Smooth muscle cell (in vitro differentiated cells): ENCODE measurements at regions not wholly inside any gene's neighbourhood (a gene's known extent, or its start where the extent isn't known, plus 50 kb on each side); places are given as distances from the start of the nearest gene placed in this dataset.
A peak's percentile ranks its signal among the peaks of the same experiment; 100 is the strongest.

ENCODE experiments used
- DNase-seq: peaks from one replicate; lab custom pipeline; 2025; ENCODE audit not compliant: unreplicated experiment; lab: John Stamatoyannopoulos, UW
- H2AFZ ChIP-seq: fragments of 200-600 bp; sonication (generic); 2 replicates; pipeline ENCODE4 v1.6.0; 2016; ENCODE audit warnings: antibody characterized with exemption, low read depth, mild to moderate bottlenecking
- H3F3A ChIP-seq: fragments of 200-600 bp; sonication (generic); 2 replicates; pipeline ENCODE4 v1.6.0; 2017; ENCODE audit warnings: antibody characterized with exemption, low read depth
- H3K27ac ChIP-seq: fragments of 200-600 bp; sonication (generic); 2 replicates; pipeline ENCODE4 v1.5.1; 2016; ENCODE audit warnings: low read depth, mild to moderate bottlenecking
- H3K27me3 ChIP-seq: fragments of 200-600 bp; sonication (generic); 2 replicates; pipeline ENCODE4 v1.6.1; 2016; ENCODE audit warnings: low read depth, mild to moderate bottlenecking
- H3K36me3 ChIP-seq: fragments of 200-600 bp; sonication (generic); 2 replicates; pipeline ENCODE4 v1.5.1; 2016; ENCODE audit warnings: low read depth
- H3K4me1 ChIP-seq: fragments of 200-600 bp; sonication (generic); 2 replicates; pipeline ENCODE4 v1.5.1; 2016; ENCODE audit warnings: low read depth
- H3K4me2 ChIP-seq: fragments of 200-600 bp; sonication (generic); 2 replicates; pipeline ENCODE4 v1.6.0; 2016; ENCODE audit warnings: mild to moderate bottlenecking
- H3K4me3 ChIP-seq: fragments of 200-600 bp; sonication (generic); 2 replicates; pipeline ENCODE4 v1.5.1; 2016; ENCODE audit warnings: mild to moderate bottlenecking
- H3K79me2 ChIP-seq: fragments of 200-600 bp; sonication (generic); 2 replicates; pipeline ENCODE4 v1.6.0; 2016; ENCODE audit warnings: low read depth, mild to moderate bottlenecking
- H3K9ac ChIP-seq: fragments of 200-600 bp; sonication (generic); 2 replicates; pipeline ENCODE4 v1.6.0; 2016; ENCODE audit warnings: low read depth
- H3K9me3 ChIP-seq: fragments of 200-600 bp; sonication (generic); replicated peaks from 2 replicates; pipeline ENCODE4 v1.5.1; 2016; ENCODE audit warnings: low read depth
- H4K20me1 ChIP-seq: fragments of 200-600 bp; sonication (generic); 2 replicates; pipeline ENCODE4 v1.6.0; 2016; ENCODE audit warnings: low read depth
- CTCF ChIP-seq: fragments of 200-600 bp; sonication (generic); IDR thresholded peaks from 2 replicates; pipeline ENCODE4 v1.5.1; 2017; ENCODE audit warnings: borderline replicate concordance, mild to moderate bottlenecking, antibody characterized with exemption; ENCODE audit not compliant: insufficient read depth, poor library complexity, severe bottlenecking
- WGBS: methylation state at CpG from one replicate; pipeline ENCODE4 v1.1.7; 2016; ENCODE audit warnings: low lambda C conversion rate; 5-methylcytosine and 5-hydroxymethylcytosine counted together

DNA sequence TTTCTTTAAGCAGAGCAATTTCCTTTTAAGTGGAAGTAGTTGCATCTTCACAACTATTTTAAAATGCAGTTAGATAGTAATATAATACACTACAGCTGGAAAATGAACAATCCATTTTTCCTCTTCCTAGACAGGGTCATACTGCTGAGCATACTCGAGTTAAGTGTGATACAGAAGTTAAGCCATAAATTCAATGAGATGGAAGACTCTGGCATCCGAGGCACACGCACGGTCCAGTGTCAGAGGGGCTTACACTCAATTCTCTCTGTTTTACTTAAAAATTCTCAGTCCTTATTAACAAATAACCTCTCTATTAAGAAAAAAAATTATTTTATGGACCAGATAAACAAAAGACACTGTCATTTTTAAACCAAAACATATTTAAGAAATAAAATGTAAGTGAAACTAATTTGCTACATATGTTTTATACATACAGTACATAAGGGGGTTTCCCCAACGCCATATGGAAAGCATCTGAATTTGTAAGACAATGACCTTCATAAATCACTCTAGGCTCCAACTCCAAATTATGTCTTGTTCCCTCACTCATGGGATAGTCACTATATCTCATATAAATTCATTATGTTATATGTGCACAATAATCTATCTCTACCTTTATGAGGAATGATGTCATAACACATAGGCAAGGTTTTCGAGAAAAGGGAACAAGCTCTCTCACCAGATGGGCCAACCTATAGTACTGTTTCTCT is 315.3 kb downstream of the PAPSS1 start:
- 86% methylated on average over 6 of the region's 6 CpGs for WGBS
- no peak overlapping the region for H2AFZ ChIP-seq
- no peak overlapping the region for H3K4me2 ChIP-seq
- no peak overlapping the region for H3K27ac ChIP-seq
- H3K36me3 ChIP-seq: no peaks in the 10 kb centered on the region
- no peaks in the 10 kb centered on the region for H4K20me1 ChIP-seq
- H3K4me3 ChIP-seq: no peak overlapping the region
- no peaks in the 10 kb centered on the region for H3K4me1 ChIP-seq
- H3K27me3 ChIP-seq: no peaks in the 10 kb centered on the region
- no peaks in the 10 kb centered on the region for H3K9me3 ChIP-seq
- H3K9ac ChIP-seq: no peak overlapping the region
- no peaks in the 10 kb centered on the region for H3F3A ChIP-seq
- no peaks in the 10 kb centered on the region for H3K79me2 ChIP-seq
- no peak for TF ChIP-seq CTCF
- no peak for DNase-seq

GRCh38 chr4:107402291-107402690 is 317.7 kb downstream of the PAPSS1 start:
- Histone ChIP-seq H3K4me3 (no peak overlapping the region), H2AFZ (no peak overlapping the region), H3K27ac (no peak overlapping the region), H3K36me3 (no peaks in the 10 kb centered on the region), H3K27me3 (no peaks in the 10 kb centered on the region), H3K9me3 (no peaks in the 10 kb centered on the region), H4K20me1 (no peaks in the 10 kb centered on the region), H3K79me2 (no peaks in the 10 kb centered on the region), H3K4me2 (no peak overlapping the region), H3F3A (no peaks in the 10 kb centered on the region), H3K4me1 (no peaks in the 10 kb centered on the region), H3K9ac (no peak overlapping the region)
- DNase-seq: no peak
- 96% methylated on average over 4 of the region's 4 CpGs for WGBS
- no peak for TF ChIP-seq CTCF

- peak overlapping the region; percentile 88 for H2AFZ ChIP-seq
- DNase-seq: no peak
These were observed 327.1 kb downstream of the PAPSS1 start for GRCh38 chr4:107392951-107393350.

More at GRCh38 chr4:107392951-107393350, 327.1 kb downstream of the PAPSS1 start:
- H3K4me1 ChIP-seq: no peaks in the 10 kb centered on the region
- H3K4me2 ChIP-seq: peak overlapping the region; percentile 76
- no peaks in the 10 kb centered on the region for H3K27me3 ChIP-seq
- H4K20me1 ChIP-seq: no peaks in the 10 kb centered on the region
- H3K9ac ChIP-seq: no peak overlapping the region
- peak overlapping the region; percentile 37 for H3K27ac ChIP-seq
- H3F3A ChIP-seq: no peaks in the 10 kb centered on the region
- TF ChIP-seq CTCF: no peak
- H3K36me3 ChIP-seq: no peaks in the 10 kb centered on the region
- H3K4me3 ChIP-seq: peak overlapping the region; percentile 27
- H3K79me2 ChIP-seq: no peaks in the 10 kb centered on the region
- WGBS: 13% methylated on average over 2 of the region's 2 CpGs
- H3K9me3 ChIP-seq: no peaks in the 10 kb centered on the region
